Glomerular endothelial cell (primary cell): ENCODE measurements at regions not wholly inside any gene's neighbourhood (a gene's known extent, or its start where the extent isn't known, plus 50 kb on each side); places are given as distances from the start of the nearest gene placed in this dataset.

Experiments
- DNase-seq: peaks from one replicate; pipeline ENCODE4 v3.0.0-alpha.2; 2011; ENCODE audit warnings: low read depth, low spot score; ENCODE audit errors: extremely low read depth

DNA sequence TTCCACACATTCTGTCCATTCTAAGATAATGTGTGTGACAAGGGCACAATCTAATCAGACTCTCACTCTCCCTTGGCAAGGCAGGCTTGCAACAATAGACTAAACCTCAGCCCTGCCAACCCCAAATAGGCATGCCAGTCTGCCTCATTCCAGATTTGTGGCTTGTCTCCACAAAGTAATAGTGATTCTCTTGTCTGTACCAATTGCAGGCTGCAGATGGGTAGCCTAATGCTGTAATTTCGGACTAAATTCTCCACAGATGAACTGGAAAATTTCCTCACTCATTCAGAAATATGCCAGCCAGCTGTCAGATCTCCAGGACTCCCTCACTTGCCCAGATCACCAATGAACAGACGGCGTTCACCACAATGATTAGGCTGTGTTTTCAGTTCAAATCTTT lies 413.6 kb downstream of the ELAVL2 start:
- DNase-seq = no peak

DNA sequence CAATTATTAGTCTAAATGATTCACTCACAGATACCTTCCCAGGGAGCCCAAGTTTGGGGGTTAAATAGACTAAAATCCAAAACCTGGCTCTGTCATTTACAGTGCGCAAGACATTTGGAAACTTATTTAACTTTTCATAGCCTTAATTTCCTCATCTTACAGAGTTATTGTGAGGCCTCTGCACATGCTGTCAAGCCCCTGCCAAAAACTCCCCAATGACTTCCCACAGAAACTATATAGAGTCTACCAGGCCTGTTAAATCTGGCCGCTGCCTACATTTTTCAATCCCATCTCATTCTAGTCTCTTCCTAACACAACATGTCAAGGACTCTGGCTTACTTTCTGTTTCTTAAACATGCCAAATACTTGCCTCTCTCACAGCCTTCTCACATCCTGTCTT lies 412.5 kb downstream of the ELAVL2 start:
- no peak for DNase-seq

DNA sequence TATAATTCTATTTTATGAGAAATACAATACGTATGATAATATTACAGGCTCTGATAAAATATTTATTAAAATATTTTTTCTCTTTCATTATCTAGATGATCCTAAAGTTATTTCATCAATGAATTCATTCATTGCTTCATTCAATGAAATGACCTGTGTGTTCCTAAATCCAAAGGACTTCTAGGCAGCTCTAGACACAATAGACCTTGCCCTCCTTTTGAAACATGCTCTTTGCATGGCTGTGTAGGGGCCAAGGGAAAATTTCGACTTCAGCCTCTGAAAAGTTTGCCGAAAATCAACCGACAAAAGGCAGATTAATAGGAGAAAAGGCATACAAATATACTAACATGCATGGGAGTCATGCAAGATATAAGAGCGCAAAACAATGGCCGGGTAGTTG lies 402.0 kb downstream of the ELAVL2 start:
- no peak for DNase-seq

DNA sequence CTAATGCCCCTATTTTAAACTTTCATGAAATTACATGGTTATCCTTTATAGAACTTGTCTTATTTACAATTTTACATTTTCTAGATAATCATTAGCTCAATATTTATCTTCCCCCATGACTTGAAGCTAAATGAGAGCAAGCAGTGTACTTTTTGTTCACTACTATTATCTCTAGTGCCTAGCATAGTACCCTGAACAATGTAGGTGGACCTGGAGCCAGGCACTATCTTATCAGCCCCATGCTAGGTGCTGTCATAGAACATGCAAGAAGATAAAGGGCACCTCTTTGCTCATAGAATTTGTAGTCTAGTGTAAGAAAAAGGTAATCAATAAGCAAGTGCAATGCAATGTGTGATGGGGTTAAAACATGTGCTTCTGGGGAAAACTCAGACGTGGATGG lies 399.9 kb downstream of the ELAVL2 start:
- DNase-seq = no peak

DNA sequence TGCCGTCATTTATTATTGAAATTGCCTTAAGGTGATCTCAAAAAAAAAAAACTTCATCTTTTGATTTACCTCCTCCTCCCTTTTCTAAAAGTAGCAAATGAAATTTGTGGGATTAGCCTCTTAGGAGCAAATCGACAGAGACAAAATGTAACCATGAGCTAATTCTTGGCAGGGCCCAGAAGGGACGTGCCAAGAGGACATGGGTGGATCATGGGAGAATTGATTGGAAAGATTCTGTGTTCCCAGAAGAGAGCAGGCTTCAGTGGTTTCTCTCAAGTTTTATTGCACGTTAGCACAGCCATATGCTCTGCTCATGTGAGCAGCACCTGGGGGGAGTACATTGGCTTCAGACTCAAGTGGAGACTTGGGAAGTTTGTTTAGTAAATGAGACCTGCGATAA lies 394.6 kb downstream of the ELAVL2 start:
- no peak for DNase-seq

DNA sequence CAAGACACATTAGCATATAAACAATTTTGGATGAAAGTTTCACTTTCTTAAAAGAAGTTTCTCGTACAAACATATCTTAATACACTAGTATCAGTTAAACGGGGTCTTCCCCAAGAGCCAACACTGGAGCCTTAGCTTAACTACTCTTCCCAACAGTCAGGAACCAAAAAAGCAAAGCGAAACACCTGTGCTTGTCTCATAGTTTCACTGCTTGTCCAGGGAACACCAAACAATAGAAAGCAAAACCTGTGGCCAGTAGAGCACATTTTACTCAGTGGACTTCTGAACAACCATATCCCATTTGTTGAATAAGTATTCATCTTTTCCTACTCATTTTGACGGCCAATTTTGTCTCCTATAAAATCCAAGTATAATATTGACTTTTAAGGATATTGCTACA lies 391.4 kb downstream of the ELAVL2 start:
- no peak for DNase-seq

DNA sequence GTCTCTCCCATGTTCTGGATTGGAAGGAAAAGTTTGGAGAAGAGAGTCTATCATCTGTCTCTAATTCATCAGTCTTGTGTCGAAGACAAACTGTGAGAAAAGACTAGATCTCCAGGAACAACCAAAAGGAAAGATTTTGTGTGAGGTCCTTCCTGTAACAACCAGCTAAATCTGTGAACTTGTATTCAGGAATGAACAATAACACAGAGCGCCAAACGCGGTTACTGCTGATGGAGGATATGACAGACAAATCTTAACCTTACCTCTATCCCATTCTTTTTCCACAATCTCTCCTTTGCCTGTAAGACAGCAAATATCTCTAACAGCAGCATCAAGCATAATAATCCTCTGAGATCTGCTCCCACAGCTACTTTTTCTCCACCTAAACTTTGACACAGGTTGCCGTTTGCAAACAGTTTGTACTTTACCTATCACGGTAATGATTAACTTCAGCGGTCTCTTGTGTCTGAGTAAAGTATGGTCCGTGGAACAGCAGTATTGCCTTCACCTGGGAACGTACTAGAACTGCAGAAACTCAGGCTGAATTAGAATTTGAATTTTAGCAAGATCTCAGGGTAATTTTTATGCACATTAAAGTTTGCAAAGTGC lies 387.6 kb downstream of the ELAVL2 start:
- DNase-seq = no peak

DNA sequence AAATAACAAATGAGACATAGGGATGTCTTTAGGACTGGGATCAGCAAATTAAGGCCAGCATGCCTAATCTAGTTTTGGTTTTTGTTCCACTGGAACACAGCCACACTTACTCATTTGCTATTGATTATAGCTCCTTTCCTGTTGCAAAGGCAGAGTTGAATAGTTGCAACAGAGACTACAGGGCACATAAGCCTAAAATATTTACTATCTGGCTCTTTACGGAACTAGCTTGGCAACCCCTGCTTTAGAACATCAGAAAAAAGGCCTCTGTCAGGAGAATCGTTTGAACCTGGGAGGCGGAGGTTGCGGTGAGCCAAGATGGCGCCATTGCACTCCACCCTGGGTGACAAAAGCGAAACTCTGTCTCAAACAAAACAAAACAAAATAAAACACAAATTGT lies 384.8 kb downstream of the ELAVL2 start:
- DNase-seq = no peak

DNA sequence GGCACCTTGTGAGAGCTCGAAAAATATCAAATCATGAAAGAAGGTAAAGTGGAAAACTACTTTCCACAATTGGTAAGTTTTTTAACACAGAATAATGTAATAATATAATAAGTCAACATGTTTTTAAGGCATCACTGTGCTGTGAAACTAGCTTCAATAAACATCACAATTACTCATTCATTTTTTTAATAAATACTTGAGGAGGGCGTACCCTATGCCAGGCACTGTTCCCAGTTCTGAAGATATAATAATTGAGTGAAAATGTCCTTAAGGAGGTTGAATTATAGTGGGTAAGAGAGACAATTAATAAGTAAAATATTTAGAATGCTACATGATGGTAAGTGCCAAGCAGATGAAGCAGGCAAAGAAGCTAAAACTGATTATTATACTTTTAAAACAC lies 381.4 kb downstream of the ELAVL2 start:
- DNase-seq = no peak

DNA sequence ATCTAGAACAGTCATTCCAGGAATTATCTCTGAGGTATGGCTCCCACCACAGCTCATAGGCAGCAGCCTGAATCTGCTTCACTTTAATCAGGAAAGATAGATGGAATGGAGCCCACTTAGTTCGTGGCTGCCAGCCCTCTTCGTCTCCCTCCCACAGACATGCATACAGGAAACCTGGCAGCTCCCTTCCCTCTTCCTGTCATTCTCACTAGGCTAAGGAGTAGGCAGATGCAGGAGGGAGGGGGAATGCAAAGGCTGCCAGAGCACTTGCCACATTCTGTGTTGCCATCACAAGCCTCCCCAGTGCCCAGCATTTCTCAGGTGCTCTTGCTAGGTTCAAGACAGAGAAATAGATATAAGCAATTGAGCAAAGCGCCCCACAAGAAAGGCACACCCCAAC lies 378.9 kb downstream of the ELAVL2 start:
- no peak for DNase-seq

DNA sequence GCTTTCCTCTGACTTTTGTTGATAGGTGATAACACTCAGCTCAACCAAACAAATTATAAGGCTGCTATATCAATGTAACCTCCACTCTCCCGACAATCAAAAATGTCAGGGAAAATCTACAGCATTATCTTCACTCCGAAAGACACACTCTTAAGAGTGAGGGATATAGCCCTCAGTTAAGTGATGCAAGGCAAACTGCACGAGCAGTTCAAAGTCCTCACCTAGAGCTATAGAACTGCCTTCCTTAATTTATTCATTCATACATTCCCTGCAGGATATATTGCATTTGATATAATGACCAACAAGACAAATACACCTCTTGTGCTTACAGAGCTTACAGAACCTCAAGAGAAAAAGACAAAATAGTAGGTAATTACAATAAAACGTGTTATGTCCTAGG lies 378.1 kb downstream of the ELAVL2 start:
- DNase-seq = no peak

DNA sequence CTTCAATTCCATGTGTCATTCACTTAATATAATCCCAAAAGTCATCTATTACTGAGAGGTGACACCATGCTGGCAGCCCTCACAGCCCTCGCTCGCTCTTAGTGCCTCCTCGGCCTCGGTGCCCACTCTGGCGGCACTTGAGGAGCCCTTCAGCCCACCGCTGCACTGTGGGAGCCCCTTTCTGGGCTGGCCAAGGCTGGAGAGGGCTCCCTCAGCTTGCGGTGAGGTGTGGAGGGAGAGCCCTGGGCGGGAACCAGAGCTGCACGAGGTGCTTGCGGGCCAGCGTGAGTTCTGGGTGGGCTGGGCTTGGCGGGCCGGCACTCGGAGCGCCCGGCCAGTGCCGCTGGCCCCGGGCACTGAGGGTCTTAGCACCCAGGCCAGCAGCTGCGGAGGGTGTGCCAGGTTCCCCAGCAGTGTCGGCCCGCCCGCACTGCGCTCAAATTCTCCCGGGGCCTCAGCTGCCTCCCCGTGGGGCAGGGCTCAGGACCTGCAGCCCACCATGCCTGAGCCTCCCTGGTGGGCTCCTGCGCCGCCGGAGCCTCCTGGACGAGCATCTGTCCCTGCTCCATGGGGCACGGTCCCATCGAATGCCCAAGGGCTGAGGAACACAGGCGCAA lies 374.1 kb downstream of the ELAVL2 start:
- no peak for DNase-seq

DNA sequence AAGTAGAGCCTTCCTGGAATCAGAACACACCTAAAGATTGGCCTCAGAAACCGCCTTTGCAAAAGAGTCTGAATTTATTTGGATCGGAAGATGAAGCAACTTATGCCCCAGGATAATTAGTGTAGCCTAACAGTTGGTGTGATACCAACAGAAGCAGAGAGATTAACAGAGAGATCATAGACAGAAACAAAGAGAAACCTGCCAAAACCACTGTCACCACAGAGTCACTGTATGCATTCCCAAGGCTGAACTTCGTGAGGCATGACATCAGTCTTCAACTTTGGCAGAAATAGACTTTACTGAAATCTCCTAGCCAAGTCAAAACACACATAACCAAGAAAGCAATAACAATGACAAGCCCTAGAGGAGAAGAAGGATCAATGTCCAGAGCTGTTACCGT lies 361.8 kb downstream of the ELAVL2 start:
- DNase-seq = no peak

DNA sequence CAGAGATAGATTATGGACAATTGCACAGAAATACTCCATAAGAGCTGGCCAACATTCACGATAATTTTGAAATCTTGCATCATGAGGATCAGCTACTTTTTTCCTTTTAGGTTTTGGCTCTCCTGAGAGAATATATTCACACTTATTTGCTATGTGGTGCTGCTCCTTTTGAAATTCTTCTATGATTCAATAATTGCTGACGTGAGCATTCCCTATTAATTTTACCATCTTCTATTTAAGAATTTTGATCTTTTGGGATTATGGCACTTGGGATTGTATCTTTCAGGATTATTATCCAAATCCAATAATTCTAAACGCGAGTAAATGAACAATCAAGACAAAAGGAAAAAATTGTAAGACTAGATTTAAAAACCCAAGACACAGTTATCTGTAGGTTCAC lies 358.8 kb downstream of the ELAVL2 start:
- no peak for DNase-seq

DNA sequence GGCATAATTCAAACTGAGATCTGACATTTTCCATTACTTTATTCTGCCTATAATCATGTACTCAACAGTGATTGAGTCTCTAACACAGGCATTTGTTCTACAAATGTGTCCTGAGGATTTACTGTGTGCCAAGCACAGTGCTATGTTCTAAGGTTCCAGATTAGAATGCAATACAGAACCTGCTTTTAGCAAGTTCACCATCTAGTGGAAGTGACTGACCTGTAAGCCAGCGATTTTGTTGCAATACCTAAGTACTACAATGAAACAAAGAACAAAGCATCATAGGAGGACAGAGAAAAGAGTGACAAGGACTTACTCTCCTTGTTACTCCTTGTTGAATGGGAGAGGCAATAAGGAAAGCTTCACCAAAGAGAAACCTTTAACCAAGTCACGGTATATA lies 348.1 kb downstream of the ELAVL2 start:
- DNase-seq = no peak

DNA sequence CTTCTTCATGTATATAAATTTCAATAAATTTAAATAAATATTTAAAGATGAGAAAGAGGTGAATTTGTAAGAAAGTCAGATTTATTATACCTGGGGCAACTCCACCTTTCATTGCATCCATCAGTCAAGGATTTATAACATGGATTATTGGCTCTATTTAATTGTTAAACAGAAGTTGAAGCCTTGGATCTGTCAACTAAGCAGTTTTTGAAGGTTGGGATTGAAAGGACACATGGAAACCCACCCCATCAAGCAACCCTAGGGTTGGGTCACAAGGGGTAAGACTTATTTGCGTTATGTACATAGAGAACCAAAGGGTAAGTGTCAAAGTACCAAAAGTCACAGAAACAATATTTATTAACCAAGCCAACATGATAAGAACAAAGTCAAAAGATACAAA lies 342.5 kb downstream of the ELAVL2 start:
- DNase-seq = no peak

DNA sequence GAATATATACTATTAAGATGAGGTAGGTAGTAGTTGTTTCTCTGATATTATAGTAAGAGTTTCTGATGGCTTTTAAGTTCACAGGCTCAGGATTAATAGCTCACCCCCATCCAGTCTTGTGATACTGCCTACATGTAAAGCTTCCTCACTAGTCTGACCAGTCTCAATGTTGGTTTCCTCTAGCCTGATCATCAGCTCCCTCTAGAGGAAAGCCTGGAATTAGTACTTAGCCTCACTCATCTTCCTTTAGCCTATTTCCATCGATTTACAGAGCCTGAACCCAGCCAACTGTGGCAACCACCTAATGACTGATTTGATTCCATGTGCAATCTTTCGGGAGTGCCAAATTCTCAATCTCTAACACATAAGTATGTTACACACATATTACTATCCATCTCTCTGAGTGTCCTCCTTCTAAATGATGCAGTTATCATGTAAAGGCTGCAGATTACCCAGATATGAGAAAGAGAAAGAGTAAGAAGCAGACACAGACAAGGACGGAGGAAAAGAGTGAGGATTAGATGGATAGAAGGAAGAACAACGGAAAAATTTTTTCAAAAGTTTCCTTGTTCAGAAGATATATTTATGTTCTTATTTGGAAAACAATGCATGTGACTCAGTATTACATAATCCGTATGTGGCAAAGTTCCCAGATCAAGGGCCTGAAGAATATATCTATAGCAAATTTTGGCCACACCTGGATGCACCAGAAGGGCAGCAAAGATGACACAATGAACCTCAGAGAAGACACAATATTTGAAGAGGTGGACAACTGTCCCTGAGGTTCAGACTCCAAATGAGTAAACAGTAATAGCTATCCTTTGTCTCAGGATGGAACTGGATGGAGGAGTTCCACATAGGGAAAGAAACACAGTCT lies 333.7 kb downstream of the ELAVL2 start:
- DNase-seq = peak; percentile 34

DNA sequence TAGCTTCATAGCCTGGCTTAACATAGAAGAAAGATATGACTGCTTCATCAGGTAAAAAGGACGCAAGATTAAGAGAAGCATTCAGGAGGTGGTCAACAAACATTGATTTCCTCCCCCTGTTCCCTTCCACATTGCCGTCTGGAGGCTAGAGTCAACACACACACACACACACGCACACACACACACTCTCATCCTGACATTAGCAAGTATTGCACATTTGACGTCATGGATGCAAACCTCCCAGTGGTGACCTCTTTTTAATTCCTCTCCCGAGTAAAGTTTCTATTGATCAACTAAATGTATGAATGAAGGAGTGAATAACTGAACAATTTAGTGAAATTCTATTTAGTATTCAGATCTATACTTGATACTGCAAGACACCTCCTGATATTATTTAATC lies 332.8 kb downstream of the ELAVL2 start:
- DNase-seq = no peak

DNA sequence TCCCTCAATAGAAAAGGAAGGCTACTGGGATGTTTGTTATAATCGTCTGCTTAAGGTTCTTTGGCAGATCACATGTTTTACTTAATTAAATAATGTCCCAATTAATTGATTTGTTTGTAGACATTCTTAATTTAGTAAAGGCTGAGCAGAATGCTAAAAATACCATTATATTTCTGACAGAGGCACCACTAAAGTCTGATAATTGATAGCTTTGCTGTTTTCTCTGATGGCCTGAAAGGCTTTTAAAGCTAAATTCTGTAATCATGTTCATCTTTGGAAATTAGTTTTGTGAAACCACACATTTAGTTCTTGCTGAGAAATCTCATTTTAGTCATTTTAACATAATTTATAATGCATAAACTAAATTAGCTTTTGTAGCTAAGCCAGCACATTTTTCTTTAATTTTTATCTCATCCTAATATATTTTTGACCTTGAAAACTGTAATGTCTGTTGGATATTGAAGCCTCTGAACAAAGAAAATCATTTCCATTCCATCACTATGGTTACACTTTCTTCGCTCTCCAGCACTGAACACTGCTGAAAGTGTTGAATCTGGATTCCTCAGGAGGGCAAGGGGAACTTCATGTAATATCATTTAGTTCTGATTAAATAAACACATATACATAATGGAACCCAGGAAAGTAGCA lies 329.4 kb downstream of the ELAVL2 start:
- DNase-seq = no peak

DNA sequence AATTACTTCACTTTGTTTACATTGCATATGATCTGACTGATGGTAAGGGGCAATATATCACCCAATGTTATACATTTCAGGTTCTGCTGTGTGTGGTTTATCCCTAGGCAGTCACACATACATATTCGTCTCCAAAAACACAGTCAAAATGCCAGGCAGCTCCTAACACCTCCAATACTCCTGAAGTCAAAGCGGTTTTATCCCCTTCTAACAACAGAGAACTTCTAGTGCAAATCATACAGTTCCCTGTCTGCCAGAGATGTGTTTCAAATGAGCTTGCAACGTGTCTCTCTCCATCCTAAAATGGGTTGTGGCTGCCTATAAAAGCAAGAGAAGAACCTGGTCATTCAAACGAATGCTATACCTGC lies 328.9 kb downstream of the ELAVL2 start:
- DNase-seq = no peak

DNA sequence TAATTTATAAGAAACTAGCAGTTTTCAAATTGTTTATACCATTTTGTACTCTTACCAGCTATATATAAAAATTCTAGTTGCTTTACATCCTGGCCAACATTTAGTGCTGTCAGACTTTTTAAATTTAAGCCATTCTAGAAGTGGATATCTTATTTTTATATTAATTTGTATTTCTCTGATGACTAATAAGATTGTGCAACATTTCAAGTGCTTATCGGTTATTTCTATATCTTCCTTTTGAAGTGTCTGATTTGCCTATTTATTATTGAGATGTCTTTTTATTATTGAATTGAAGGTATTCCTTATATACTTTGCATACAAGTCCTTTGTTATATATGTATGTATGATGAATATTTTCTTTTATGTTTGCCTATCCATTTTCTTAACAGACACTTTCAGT lies 324.0 kb downstream of the ELAVL2 start:
- no peak for DNase-seq

DNA sequence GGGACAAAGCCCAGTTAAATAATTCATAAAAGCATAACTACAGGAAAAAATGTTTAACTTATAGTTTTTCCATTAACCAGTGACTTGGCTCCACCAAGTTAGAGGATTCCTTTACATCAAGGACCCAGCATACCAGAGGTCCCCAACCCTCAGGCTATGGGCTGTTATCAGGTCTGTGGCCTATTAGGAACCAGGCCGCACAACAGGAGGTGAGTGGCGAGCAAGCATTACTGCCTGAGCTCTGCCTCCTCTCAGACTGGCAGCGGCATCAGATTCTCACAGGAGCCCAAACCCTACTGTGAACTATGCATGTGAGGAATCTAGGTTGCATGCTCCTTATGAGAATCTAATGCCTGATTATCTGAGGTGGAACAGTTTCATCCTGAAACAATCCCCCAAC lies 303.1 kb downstream of the ELAVL2 start:
- DNase-seq = no peak
